Smooth muscle cell (in vitro differentiated cells): ENCODE measurements at regions not wholly inside any gene's neighbourhood (a gene's known extent, or its start where the extent isn't known, plus 50 kb on each side); places are given as distances from the start of the nearest gene placed in this dataset.

ENCODE experiments used
- DNase-seq: peaks from one replicate; lab custom pipeline; 2025; ENCODE audit not compliant: unreplicated experiment; lab: John Stamatoyannopoulos, UW
- H2AFZ ChIP-seq: fragments of 200-600 bp; sonication (generic); 2 replicates; pipeline ENCODE4 v1.6.0; 2016; ENCODE audit warnings: antibody characterized with exemption, low read depth, mild to moderate bottlenecking
- H3F3A ChIP-seq: fragments of 200-600 bp; sonication (generic); 2 replicates; pipeline ENCODE4 v1.6.0; 2017; ENCODE audit warnings: antibody characterized with exemption, low read depth
- H3K27ac ChIP-seq: fragments of 200-600 bp; sonication (generic); 2 replicates; pipeline ENCODE4 v1.5.1; 2016; ENCODE audit warnings: low read depth, mild to moderate bottlenecking
- H3K27me3 ChIP-seq: fragments of 200-600 bp; sonication (generic); 2 replicates; pipeline ENCODE4 v1.6.1; 2016; ENCODE audit warnings: low read depth, mild to moderate bottlenecking
- H3K36me3 ChIP-seq: fragments of 200-600 bp; sonication (generic); 2 replicates; pipeline ENCODE4 v1.5.1; 2016; ENCODE audit warnings: low read depth
- H3K4me1 ChIP-seq: fragments of 200-600 bp; sonication (generic); 2 replicates; pipeline ENCODE4 v1.5.1; 2016; ENCODE audit warnings: low read depth
- H3K4me2 ChIP-seq: fragments of 200-600 bp; sonication (generic); 2 replicates; pipeline ENCODE4 v1.6.0; 2016; ENCODE audit warnings: mild to moderate bottlenecking
- H3K4me3 ChIP-seq: fragments of 200-600 bp; sonication (generic); 2 replicates; pipeline ENCODE4 v1.5.1; 2016; ENCODE audit warnings: mild to moderate bottlenecking
- H3K79me2 ChIP-seq: fragments of 200-600 bp; sonication (generic); 2 replicates; pipeline ENCODE4 v1.6.0; 2016; ENCODE audit warnings: low read depth, mild to moderate bottlenecking
- H3K9ac ChIP-seq: fragments of 200-600 bp; sonication (generic); 2 replicates; pipeline ENCODE4 v1.6.0; 2016; ENCODE audit warnings: low read depth
- H3K9me3 ChIP-seq: fragments of 200-600 bp; sonication (generic); replicated peaks from 2 replicates; pipeline ENCODE4 v1.5.1; 2016; ENCODE audit warnings: low read depth
- H4K20me1 ChIP-seq: fragments of 200-600 bp; sonication (generic); 2 replicates; pipeline ENCODE4 v1.6.0; 2016; ENCODE audit warnings: low read depth
- CTCF ChIP-seq: fragments of 200-600 bp; sonication (generic); IDR thresholded peaks from 2 replicates; pipeline ENCODE4 v1.5.1; 2017; ENCODE audit warnings: borderline replicate concordance, mild to moderate bottlenecking, antibody characterized with exemption; ENCODE audit not compliant: insufficient read depth, poor library complexity, severe bottlenecking
- WGBS: methylation state at CpG from one replicate; pipeline ENCODE4 v1.1.7; 2016; ENCODE audit warnings: low lambda C conversion rate; 5-methylcytosine and 5-hydroxymethylcytosine counted together

- no peak overlapping the region for H2AFZ ChIP-seq
- H3F3A ChIP-seq: no peaks in the 10 kb centered on the region
- no peak overlapping the region for H3K27ac ChIP-seq
- H3K79me2 ChIP-seq: no peaks in the 10 kb centered on the region
- H4K20me1 ChIP-seq: no peaks in the 10 kb centered on the region
- no peak for TF ChIP-seq CTCF
- H3K9ac ChIP-seq: no peak overlapping the region
- 88% methylated on average over 2 of the region's 2 CpGs for WGBS
- no peak for DNase-seq
- H3K4me3 ChIP-seq: no peak overlapping the region
- no peaks in the 10 kb centered on the region for H3K27me3 ChIP-seq
- no peaks in the 10 kb centered on the region for H3K4me1 ChIP-seq
- no peak overlapping the region for H3K4me2 ChIP-seq
- H3K36me3 ChIP-seq: no peaks in the 10 kb centered on the region
- peaks cover 3% of the 10 kb centered on the region for H3K9me3 ChIP-seq
These were observed 60.9 kb upstream of the SMAD1 start for GRCh38 chr4:145420595-145421214.

GRCh38 chr4:145418739-145419138 lies 62.9 kb upstream of the SMAD1 start:
- Histone ChIP-seq H3K4me2 (no peak overlapping the region), H3K9ac (no peak overlapping the region), H3K9me3 (no peaks in the 10 kb centered on the region), H4K20me1 (no peaks in the 10 kb centered on the region), H3K4me1 (no peaks in the 10 kb centered on the region), H2AFZ (no peak overlapping the region), H3K27me3 (no peaks in the 10 kb centered on the region), H3K79me2 (no peaks in the 10 kb centered on the region), H3K27ac (no peak overlapping the region), H3F3A (no peaks in the 10 kb centered on the region), H3K4me3 (no peak overlapping the region), H3K36me3 (no peaks in the 10 kb centered on the region)
- no peak for TF ChIP-seq CTCF
- DNase-seq: no peak
- WGBS: 89% methylated on average over 4 of the region's 4 CpGs

- no peaks in the 10 kb centered on the region for H3K36me3 ChIP-seq
- no peaks in the 10 kb centered on the region for H3K27me3 ChIP-seq
- TF ChIP-seq CTCF: no peak
- H3K79me2 ChIP-seq: no peaks in the 10 kb centered on the region
- no peak overlapping the region for H3K27ac ChIP-seq
- H3K9ac ChIP-seq: no peak overlapping the region
- no peaks in the 10 kb centered on the region for H3K4me1 ChIP-seq
- H3F3A ChIP-seq: no peaks in the 10 kb centered on the region
- no peak overlapping the region for H2AFZ ChIP-seq
- no peak overlapping the region for H3K4me2 ChIP-seq
- no peak overlapping the region for H3K4me3 ChIP-seq
- no peak for DNase-seq
- no peaks in the 10 kb centered on the region for H4K20me1 ChIP-seq
- no peaks in the 10 kb centered on the region for H3K9me3 ChIP-seq
- WGBS: 96% methylated on average over 5 of the region's 5 CpGs
These were observed 64.1 kb upstream of the SMAD1 start for GRCh38 chr4:145417348-145418130.
